ENCODE measurements at regions not wholly inside any gene's neighbourhood (a gene's known extent, or its start where the extent isn't known, plus 50 kb on each side); places are given as distances from the start of the nearest gene placed in this dataset.

DNA sequence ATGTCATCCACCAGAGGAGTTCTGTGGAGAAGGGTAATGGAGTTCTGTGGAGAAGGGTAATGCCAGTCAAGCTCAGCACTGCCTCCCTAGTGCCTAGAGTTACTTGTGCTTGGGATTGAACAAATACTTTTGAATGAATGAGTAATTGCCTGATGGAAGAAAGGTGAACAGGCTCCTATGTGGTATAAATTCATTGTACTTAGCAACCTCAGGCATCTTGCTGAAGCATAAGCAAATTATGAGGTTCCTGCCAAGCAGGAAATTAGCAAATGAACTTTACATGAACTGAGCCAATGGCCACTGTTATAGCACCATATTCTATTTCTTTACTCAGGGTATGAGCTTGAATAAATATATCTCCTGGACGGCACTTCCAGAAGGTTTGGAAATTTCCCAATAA lies 1047.2 kb downstream of the SLC6A15 start:
- TF ChIP-seq EZH2 (IDR thresholded peaks at IDR 0.05), result no peak
- no peak for TF ChIP-seq POLR2AphosphoS5 (IDR thresholded peaks at IDR 0.05; ENCODE audit: borderline replicate concordance, low read depth, low read length)
